Fibroblast of mammary gland (primary cell): ENCODE measurements at regions not wholly inside any gene's neighbourhood (a gene's known extent, or its start where the extent isn't known, plus 50 kb on each side); places are given as distances from the start of the nearest gene placed in this dataset.

ENCODE experiments used
- DNase-seq: peaks from one replicate; pipeline ENCODE4 v3.0.0-alpha.2; 2010; ENCODE audit warnings: low read depth
- H3K4me3 ChIP-seq: 2 replicates; pipeline ENCODE4 v1.5.1; 2011; ENCODE audit warnings: low read depth, mild to moderate bottlenecking, low read length, moderate library complexity; ENCODE audit not compliant: control insufficient read depth
- CTCF ChIP-seq: conservative IDR thresholded peaks from 2 replicates; pipeline ENCODE4 v1.5.1; 2011; ENCODE audit warnings: low read depth, low read length, inconsistent platforms; ENCODE audit not compliant: control insufficient read depth, insufficient read depth

- H3K4me3 ChIP-seq, result no peak overlapping the region
- DNase-seq, result no peak
- no peak for TF ChIP-seq CTCF
These were observed 88.0 kb downstream of the NAA11 start for GRCh38 chr4:79237851-79238250.

GRCh38 chr4:79236785-79237184 is 89.1 kb downstream of the NAA11 start:
- TF ChIP-seq CTCF, result no peak
- DNase-seq, result no peak
- no peak overlapping the region for H3K4me3 ChIP-seq

GRCh38 chr4:79235095-79235494 is 90.8 kb downstream of the NAA11 start:
- no peak for DNase-seq
- H3K4me3 ChIP-seq, result no peak overlapping the region
- no peak for TF ChIP-seq CTCF

GRCh38 chr4:79233820-79234219 is 92.0 kb downstream of the NAA11 start:
- DNase-seq, result no peak
- TF ChIP-seq CTCF, result no peak
- no peak overlapping the region for H3K4me3 ChIP-seq

- no peak for TF ChIP-seq CTCF
- H3K4me3 ChIP-seq, result no peak overlapping the region
- no peak for DNase-seq
These were observed 93.3 kb downstream of the NAA11 start for GRCh38 chr4:79232540-79232939.

GRCh38 chr4:79227860-79228259 is 98.0 kb downstream of the NAA11 start:
- H3K4me3 ChIP-seq, result no peak overlapping the region
- TF ChIP-seq CTCF, result no peak
- peak; percentile 8 for DNase-seq

- no peak overlapping the region for H3K4me3 ChIP-seq
- TF ChIP-seq CTCF, result no peak
These were observed 100.5 kb downstream of the NAA11 start for GRCh38 chr4:79225360-79225759.

More at GRCh38 chr4:79225360-79225759, 100.5 kb downstream of the NAA11 start:
- no peak for DNase-seq
